ENCODE measurements at regions not wholly inside any gene's neighbourhood (a gene's known extent, or its start where the extent isn't known, plus 50 kb on each side); places are given as distances from the start of the nearest gene placed in this dataset.

DNA sequence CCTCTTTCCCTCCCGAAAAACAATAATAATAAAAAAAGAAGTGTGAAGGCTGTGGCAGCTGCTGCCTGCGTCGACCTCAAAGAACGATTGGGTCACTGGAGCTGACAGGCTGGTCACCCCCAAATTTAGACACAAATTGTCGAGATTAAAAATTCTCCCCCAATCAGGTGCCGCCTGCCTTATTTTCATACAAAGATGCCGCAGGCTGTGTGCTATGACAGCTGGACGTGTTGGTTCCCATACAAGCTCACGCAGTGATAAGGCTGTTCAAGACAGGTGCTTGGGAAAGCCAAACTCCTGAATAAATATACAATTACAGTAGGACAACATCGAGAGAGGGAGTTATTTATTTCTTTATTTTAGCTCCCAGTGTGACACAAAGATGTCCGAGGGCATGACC is 1041.8 kb downstream of the VRK1 start:
- no peak for DNase-seq
- TF ChIP-seq GATA1 (IDR thresholded peaks at IDR 0.05; ENCODE audit: low read depth, low read length) (no peak), POLR2A (IDR thresholded peaks at IDR 0.05; ENCODE audit: low read length) (no peak)

- TF ChIP-seq POLR2A (IDR thresholded peaks at IDR 0.05; ENCODE audit: low read length) = no peak
- no peak for TF ChIP-seq GATA1 (IDR thresholded peaks at IDR 0.05; ENCODE audit: low read depth, low read length)
- no peak for DNase-seq
Observed at GRCh38 chr14:97840159-97840558, 1043.0 kb downstream of the VRK1 start.

DNA sequence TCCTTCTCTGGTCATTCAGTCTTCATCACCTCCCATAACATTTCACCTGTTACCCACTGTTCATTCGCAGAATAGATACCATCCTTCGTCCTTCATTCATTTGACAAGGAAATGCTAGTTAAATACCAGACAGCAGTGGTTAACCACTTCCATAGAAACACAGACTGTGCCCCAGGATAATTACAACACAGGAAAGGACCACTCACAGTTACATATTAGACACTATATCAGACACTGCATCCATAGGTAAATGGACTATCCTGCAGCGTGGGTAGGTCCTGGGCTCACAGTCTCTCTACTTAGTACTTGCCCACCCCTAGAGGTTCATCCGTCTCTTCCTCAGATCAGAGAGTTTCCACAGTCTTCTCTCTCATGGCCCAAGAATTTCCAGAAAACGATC is 1044.6 kb downstream of the VRK1 start:
- TF ChIP-seq POLR2A (IDR thresholded peaks at IDR 0.05; ENCODE audit: low read length) (no peak), GATA1 (IDR thresholded peaks at IDR 0.05; ENCODE audit: low read depth, low read length) (no peak)
- no peak for DNase-seq

DNA sequence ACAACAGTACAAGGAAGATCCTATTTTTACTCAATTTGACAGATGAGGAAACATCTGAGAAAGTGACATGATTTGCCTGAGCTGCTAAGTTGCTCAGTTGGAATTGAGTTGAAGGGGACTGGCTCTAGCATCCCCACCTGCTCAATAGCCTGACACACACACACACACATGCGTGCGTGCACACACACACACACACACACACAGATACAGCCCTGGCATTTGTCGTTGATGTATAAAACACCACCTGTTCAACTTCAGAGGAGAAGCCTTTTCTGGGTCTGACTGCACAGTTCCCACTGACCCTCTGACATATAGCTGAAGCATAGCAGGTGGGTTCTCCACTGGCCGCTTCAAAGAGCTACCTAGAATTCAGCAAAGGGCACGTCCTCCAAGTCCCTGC is 1045.9 kb downstream of the VRK1 start:
- TF ChIP-seq GATA1 (IDR thresholded peaks at IDR 0.05; ENCODE audit: low read depth, low read length) (no peak), POLR2A (IDR thresholded peaks at IDR 0.05; ENCODE audit: low read length) (no peak)
- no peak for DNase-seq

- DNase-seq = no peak
- TF ChIP-seq GATA1 (IDR thresholded peaks at IDR 0.05; ENCODE audit: low read depth, low read length) = no peak
- no peak for TF ChIP-seq POLR2A (IDR thresholded peaks at IDR 0.05; ENCODE audit: low read length)
Observed at GRCh38 chr14:97844042-97844441, 1046.9 kb downstream of the VRK1 start.

- no peak for TF ChIP-seq POLR2A (IDR thresholded peaks at IDR 0.05; ENCODE audit: low read length)
- no peak for TF ChIP-seq GATA1 (IDR thresholded peaks at IDR 0.05; ENCODE audit: low read depth, low read length)
- no peak for DNase-seq
Observed at GRCh38 chr14:97846156-97846555, 1049.0 kb downstream of the VRK1 start.

GRCh38 chr14:97848317-97848980 is 1051.3 kb downstream of the VRK1 start:
- DNase-seq = no peak
- no peak for TF ChIP-seq GATA1 (IDR thresholded peaks at IDR 0.05; ENCODE audit: low read depth, low read length)
- no peak for TF ChIP-seq POLR2A (IDR thresholded peaks at IDR 0.05; ENCODE audit: low read length)

DNA sequence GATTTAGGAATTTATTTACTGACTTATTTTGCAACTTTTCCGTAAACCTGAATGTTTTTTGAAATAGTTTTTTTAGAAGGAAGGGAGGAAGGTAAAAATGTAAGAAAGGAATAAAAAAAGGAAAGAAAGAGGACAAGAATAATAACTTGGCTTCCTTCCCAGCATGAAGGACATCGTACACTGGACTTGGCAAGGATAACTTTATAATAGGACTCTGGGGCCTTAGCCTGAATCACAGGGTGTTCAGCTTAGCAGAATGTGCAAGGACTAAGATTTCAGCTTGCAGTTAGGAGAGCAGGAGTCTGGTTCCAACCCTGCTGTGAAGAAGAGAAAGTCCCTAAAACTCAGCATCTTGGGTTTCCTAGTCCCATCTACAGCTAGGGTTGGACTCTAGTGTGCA is 1053.3 kb downstream of the VRK1 start:
- no peak for DNase-seq
- TF ChIP-seq GATA1 (IDR thresholded peaks at IDR 0.05; ENCODE audit: low read depth, low read length) = no peak
- TF ChIP-seq POLR2A (IDR thresholded peaks at IDR 0.05; ENCODE audit: low read length) = no peak

GRCh38 chr14:97850886-97851285 is 1053.7 kb downstream of the VRK1 start:
- TF ChIP-seq POLR2A (IDR thresholded peaks at IDR 0.05; ENCODE audit: low read length) = no peak
- no peak for TF ChIP-seq GATA1 (IDR thresholded peaks at IDR 0.05; ENCODE audit: low read depth, low read length)
- no peak for DNase-seq

DNA sequence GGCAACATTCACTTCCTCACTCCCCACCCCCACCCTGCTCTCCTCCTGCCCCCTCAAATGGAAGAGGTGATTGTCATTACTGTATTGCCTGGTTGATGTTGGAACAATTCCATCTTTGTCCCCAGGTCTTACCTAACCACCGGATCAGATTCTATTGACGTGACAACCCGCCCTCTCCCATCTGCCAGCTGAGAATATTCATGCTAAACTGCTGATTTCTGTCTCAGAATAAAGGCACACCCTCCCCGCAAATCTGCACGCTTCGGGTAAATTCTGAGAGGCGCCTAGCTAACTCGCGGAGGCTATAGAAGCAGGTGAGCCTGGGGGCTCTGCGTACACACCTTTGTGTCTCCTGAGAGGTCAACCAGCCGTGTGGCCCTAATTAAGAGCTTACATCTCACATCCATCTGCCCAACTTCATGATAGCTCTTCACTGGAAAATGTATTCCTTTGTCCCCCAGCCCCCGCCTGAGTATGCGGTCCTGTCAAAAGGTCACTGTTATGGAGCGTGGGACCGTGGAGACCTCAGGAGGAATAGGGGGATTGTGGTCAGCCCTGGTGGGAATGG is 1054.3 kb downstream of the VRK1 start:
- DNase-seq = no peak
- TF ChIP-seq GATA1 (IDR thresholded peaks at IDR 0.05; ENCODE audit: low read depth, low read length) = no peak
- no peak for TF ChIP-seq POLR2A (IDR thresholded peaks at IDR 0.05; ENCODE audit: low read length)

DNA sequence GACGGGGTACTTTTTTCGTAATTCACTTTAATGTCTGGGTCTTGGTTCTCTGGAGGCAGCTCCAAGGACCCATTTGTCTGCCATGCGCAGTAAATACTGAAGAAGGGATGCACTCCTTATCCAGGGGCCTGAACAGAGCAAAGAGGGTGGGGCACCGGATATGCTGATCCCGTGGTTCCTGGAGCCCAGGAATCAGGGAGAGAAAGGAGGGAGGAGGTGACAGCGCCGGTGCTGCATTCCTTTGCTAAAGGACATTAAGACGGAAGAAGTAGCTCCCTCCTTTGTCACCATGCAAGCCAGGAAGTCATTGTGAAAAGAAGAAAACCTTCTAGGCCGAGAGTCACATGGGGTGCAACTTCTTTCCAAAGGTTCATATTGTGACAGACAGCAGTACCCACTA is 1057.7 kb downstream of the VRK1 start:
- no peak for TF ChIP-seq POLR2A (IDR thresholded peaks at IDR 0.05; ENCODE audit: low read length)
- TF ChIP-seq GATA1 (IDR thresholded peaks at IDR 0.05; ENCODE audit: low read depth, low read length) = no peak
- no peak for DNase-seq

- DNase-seq = no peak
- TF ChIP-seq GATA1 (IDR thresholded peaks at IDR 0.05; ENCODE audit: low read depth, low read length) (no peak), POLR2A (IDR thresholded peaks at IDR 0.05; ENCODE audit: low read length) (no peak)
Observed at GRCh38 chr14:97866195-97866594, 1069.0 kb downstream of the VRK1 start.

DNA sequence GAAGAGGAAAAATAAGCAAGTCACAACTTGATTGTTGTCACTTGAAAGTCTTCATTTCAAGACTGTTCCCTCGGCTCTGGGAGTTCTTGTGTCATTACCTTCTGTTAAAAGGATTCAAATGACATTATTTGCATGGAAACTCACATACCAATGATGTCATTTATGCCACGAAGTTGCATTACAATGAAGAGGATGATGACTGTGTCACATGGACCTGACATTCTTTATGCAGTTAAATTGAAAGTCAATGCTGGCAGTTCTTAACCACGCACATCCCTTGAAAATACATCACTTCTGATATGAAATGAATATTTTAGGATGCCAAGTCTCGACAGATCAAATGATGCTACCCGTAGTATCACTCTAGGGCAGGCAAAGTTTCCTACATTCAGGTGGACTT is 1069.5 kb downstream of the VRK1 start:
- TF ChIP-seq GATA1 (IDR thresholded peaks at IDR 0.05; ENCODE audit: low read depth, low read length) = no peak
- no peak for TF ChIP-seq POLR2A (IDR thresholded peaks at IDR 0.05; ENCODE audit: low read length)
- DNase-seq = no peak

DNA sequence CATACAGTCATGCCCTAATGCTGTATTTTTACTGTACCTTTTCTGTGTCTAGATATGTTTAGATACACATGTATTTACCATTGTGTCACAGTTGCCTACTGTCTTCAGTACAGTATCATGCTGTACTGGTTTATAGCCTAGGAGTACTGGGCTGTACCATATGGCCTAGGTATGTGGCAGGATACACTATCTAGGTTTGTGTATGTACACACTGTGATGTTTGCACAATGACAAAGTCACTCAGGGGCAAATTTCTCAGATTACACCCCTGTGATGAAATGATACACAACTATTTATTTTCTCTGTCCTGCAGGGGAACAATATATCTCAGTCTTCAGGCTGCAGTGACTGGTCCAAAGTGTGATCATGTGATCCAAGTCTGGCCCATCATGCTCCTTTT is 1076.1 kb downstream of the VRK1 start:
- DNase-seq = no peak
- TF ChIP-seq GATA1 (IDR thresholded peaks at IDR 0.05; ENCODE audit: low read depth, low read length) (no peak), POLR2A (IDR thresholded peaks at IDR 0.05; ENCODE audit: low read length) (no peak)

DNA sequence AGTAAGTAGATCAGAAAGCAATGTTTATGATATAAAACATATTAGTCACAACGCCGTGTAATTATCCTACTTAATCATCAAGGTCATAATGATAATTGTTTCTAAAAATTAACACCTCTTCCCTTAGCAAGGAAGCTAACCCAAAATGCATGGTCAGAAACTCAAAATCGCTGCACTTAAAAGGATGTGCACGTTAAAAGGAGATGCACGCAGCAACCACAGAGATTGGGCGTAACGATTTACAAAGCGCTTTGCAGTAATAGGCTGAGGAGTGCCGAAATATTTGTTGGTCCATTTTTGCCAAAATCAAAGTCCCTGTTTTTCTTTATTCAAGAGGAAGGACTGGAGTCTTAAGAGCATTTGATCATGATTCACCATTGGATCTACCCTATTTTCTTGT is 1077.2 kb downstream of the VRK1 start:
- DNase-seq = no peak
- TF ChIP-seq GATA1 (IDR thresholded peaks at IDR 0.05; ENCODE audit: low read depth, low read length) (no peak), POLR2A (IDR thresholded peaks at IDR 0.05; ENCODE audit: low read length) (no peak)

Data from erythroblast (primary cell).